Thyroid gland (tissue), 4 donors: ENCODE measurements at regions not wholly inside any gene's neighbourhood (a gene's known extent, or its start where the extent isn't known, plus 50 kb on each side); places are given as distances from the start of the nearest gene placed in this dataset.

Experiments used
- DNase-seq, 2 donors: peaks; one replicate each; pipeline ENCODE4 v3.0.0-alpha.2; 2019
- H3K27ac ChIP-seq, 3 donors: fragments of 200-600 bp; sonication (generic); 1 replicate in 2 of 3; 2 replicates in 1 of 3; pipeline ENCODE4 v1.5.1; 2016 to 2019; ENCODE audit warnings: mild to moderate bottlenecking in 1 of 3, moderate library complexity in 1 of 3
- H3K27me3 ChIP-seq: fragments of 200-600 bp; sonication (generic); one replicate; pipeline ENCODE4 v1.5.1; 2019
- H3K36me3 ChIP-seq, 2 donors: fragments of 200-600 bp; sonication (generic); one replicate each; pipeline ENCODE4 v1.5.1; 2016 to 2019
- H3K4me1 ChIP-seq, 2 donors: fragments of 200-600 bp; sonication (generic); one replicate each; pipeline ENCODE4 v1.5.1; 2017 to 2019
- H3K4me3 ChIP-seq, 3 donors: fragments of 200-600 bp; sonication (generic); replicated peaks in 1 of 3; 1 replicate in 2 of 3; 2 replicates in 1 of 3; pipeline ENCODE4 v1.5.1; 2016; ENCODE audit warnings: mild to moderate bottlenecking in 1 of 3
- H3K9me3 ChIP-seq: fragments of 200-600 bp; sonication (generic); one replicate; pipeline ENCODE4 v1.5.1; 2017
- POLR2A ChIP-seq, 2 donors: fragments of 450-650 bp; IDR thresholded peaks; one replicate each; pipeline ENCODE4 v1.6.1; 2017; ENCODE audit warnings: antibody characterized with exemption in 2 of 2, mild to moderate bottlenecking in 2 of 2, moderate library complexity in 1 of 2
- WGBS, 2 donors: methylation state at CpG; one replicate each; pipeline ENCODE4 v1.1.5; 2017; 5-methylcytosine and 5-hydroxymethylcytosine counted together
- intact Hi-C: fragments of 100-400 bp; cut with DNase I; formaldehyde crosslinking; loops from one replicate; pipeline ENCODE4 v1.15.1; 2023
- TF ChIP-seq, protein P1 (sequence below), 6 experiments: fragments of 200-600 bp in 3 of 6; fragments of 450-650 bp in 3 of 6; sonication (generic) in 3 of 6; IDR thresholded peaks; one replicate each; pipeline ENCODE4 v1.5.1; 2016 to 2019; ENCODE audit warnings: antibody characterized with exemption in 6 of 6, mild to moderate bottlenecking in 2 of 6, inconsistent platforms in 1 of 6, moderate library complexity in 1 of 6

DNA sequence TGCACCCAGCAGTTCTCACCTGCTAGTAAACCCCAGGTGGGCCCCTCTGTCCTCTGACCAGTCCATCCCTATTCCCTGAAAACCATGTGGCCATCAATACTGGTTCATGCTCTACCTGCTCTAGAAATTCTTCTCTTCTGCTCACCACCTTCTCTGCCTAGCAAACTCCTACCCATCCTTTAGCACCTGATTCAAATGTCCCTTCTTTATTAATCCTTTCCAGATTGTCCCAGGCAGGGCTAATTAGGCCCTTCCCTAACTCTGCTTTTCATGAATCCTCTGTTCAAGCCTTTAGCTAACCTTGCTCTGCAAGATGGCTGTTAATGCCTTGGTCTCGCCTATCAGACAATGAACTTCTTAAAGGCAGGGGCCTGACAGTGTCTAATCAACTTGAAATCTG lies 62.1 kb upstream of the TRABD2B start:
- intact Hi-C loops: no loop called here
- no peak overlapping the region for H3K27ac ChIP-seq
- H3K9me3 ChIP-seq: no peaks in the 10 kb centered on the region
- no peaks in the 10 kb centered on the region for H3K27me3 ChIP-seq
- H3K4me1 ChIP-seq: no peaks in the 10 kb centered on the region
- no peak for TF ChIP-seq POLR2A (IDR thresholded peaks at IDR 0.05)
- TF ChIP-seq, protein P1, sequence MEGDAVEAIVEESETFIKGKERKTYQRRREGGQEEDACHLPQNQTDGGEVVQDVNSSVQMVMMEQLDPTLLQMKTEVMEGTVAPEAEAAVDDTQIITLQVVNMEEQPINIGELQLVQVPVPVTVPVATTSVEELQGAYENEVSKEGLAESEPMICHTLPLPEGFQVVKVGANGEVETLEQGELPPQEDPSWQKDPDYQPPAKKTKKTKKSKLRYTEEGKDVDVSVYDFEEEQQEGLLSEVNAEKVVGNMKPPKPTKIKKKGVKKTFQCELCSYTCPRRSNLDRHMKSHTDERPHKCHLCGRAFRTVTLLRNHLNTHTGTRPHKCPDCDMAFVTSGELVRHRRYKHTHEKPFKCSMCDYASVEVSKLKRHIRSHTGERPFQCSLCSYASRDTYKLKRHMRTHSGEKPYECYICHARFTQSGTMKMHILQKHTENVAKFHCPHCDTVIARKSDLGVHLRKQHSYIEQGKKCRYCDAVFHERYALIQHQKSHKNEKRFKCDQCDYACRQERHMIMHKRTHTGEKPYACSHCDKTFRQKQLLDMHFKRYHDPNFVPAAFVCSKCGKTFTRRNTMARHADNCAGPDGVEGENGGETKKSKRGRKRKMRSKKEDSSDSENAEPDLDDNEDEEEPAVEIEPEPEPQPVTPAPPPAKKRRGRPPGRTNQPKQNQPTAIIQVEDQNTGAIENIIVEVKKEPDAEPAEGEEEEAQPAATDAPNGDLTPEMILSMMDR (IDR thresholded peaks at IDR 0.05): no peak
- no peaks in the 10 kb centered on the region for H3K36me3 ChIP-seq
- DNase-seq: no peak
- 95 to 100% methylated on average over 1 of the region's 1 CpG for WGBS, 2 donors
- H3K4me3 ChIP-seq: no peak overlapping the region

GRCh38 chr1:48058135-48059025 lies 61.2 kb upstream of the TRABD2B start:
- Histone ChIP-seq H3K27ac (no peak overlapping the region), H3K9me3 (no peaks in the 10 kb centered on the region), H3K36me3 (no peaks in the 10 kb centered on the region), H3K27me3 (no peaks in the 10 kb centered on the region), H3K4me3 (no peak overlapping the region), H3K4me1 (peaks cover 1% of the 10 kb centered on the region in 2 donors)
- intact Hi-C loops: no loop called here
- 82 to 84% methylated on average over 11 of the region's 11 CpGs for WGBS, 2 donors
- TF ChIP-seq, protein P1 (IDR thresholded peaks at IDR 0.05): no peak
- TF ChIP-seq POLR2A (IDR thresholded peaks at IDR 0.05): no peak
- no peak for DNase-seq

DNA sequence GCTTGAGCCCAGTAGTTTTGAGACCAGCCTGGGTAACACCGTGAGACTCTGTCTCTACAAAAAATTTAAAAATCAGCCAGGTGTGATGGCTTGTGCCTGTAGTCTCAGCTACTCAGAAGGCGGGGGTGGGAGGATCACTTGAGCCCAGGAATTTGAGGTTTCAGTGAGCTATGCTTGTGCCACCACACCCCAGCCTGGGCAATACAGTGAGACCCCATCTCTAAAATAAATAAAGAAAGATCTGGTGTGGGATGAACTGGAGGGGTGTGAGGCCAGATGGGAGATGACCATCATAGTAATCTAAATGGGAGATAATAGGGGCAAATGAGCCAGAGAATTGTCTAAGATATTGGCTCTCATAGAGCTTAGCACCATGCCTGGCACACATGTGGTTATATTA lies 60.1 kb upstream of the TRABD2B start:
- H3K9me3 ChIP-seq: no peaks in the 10 kb centered on the region
- no peaks in the 10 kb centered on the region for H3K27me3 ChIP-seq
- intact Hi-C loops: no loop called here
- no peak overlapping the region for H3K27ac ChIP-seq
- 65 to 76% methylated on average over 2 of the region's 2 CpGs for WGBS, 2 donors
- no peak overlapping the region for H3K4me3 ChIP-seq
- H3K36me3 ChIP-seq: no peaks in the 10 kb centered on the region
- no peak for TF ChIP-seq POLR2A (IDR thresholded peaks at IDR 0.05)
- TF ChIP-seq, protein P1 (IDR thresholded peaks at IDR 0.05): no peak
- DNase-seq: no peak
- peaks cover 13% of the 10 kb centered on the region in 2 donors for H3K4me1 ChIP-seq

GRCh38 chr1:48055876-48056764 lies 58.9 kb upstream of the TRABD2B start:
- Histone ChIP-seq H3K4me3 (no peak overlapping the region), H3K36me3 (no peaks in the 10 kb centered on the region), H3K4me1 (peaks cover 14% of the 10 kb centered on the region in 2 donors), H3K9me3 (no peaks in the 10 kb centered on the region), H3K27ac (no peak overlapping the region), H3K27me3 (no peaks in the 10 kb centered on the region)
- no peak for DNase-seq
- intact Hi-C loops: no loop called here
- TF ChIP-seq, protein P1 (IDR thresholded peaks at IDR 0.05): no peak
- TF ChIP-seq POLR2A (IDR thresholded peaks at IDR 0.05): no peak
- WGBS, 2 donors: 60 to 72% methylated on average over 9 of the region's 9 CpGs
